Body of pancreas (tissue), 4 donors: ENCODE measurements at regions not wholly inside any gene's neighbourhood (a gene's known extent, or its start where the extent isn't known, plus 50 kb on each side); places are given as distances from the start of the nearest gene placed in this dataset.

Source experiments
- POLR2A ChIP-seq, 3 donors: fragments of 450-650 bp; IDR thresholded peaks; one replicate each; pipeline ENCODE4 v1.6.1; 2016; ENCODE audit warnings: antibody characterized with exemption in 3 of 3, mild to moderate bottlenecking in 2 of 3
- TF ChIP-seq, protein P1 (sequence below), 7 experiments: fragments of 450-650 bp in 4 of 7; fragments of 200-600 bp in 3 of 7; sonication (generic) in 3 of 7; IDR thresholded peaks; one replicate each; pipeline ENCODE4 v1.5.1; 2016 to 2019; ENCODE audit warnings: antibody characterized with exemption in 7 of 7

- TF ChIP-seq, protein P1, sequence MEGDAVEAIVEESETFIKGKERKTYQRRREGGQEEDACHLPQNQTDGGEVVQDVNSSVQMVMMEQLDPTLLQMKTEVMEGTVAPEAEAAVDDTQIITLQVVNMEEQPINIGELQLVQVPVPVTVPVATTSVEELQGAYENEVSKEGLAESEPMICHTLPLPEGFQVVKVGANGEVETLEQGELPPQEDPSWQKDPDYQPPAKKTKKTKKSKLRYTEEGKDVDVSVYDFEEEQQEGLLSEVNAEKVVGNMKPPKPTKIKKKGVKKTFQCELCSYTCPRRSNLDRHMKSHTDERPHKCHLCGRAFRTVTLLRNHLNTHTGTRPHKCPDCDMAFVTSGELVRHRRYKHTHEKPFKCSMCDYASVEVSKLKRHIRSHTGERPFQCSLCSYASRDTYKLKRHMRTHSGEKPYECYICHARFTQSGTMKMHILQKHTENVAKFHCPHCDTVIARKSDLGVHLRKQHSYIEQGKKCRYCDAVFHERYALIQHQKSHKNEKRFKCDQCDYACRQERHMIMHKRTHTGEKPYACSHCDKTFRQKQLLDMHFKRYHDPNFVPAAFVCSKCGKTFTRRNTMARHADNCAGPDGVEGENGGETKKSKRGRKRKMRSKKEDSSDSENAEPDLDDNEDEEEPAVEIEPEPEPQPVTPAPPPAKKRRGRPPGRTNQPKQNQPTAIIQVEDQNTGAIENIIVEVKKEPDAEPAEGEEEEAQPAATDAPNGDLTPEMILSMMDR (IDR thresholded peaks at IDR 0.05) = no peak
- TF ChIP-seq POLR2A (IDR thresholded peaks at IDR 0.05) = no peak
Measured at GRCh38 chr3:71978150-71978721, 193.3 kb upstream of the PROK2 start.
